ENCODE measurements at regions not wholly inside any gene's neighbourhood (a gene's known extent, or its start where the extent isn't known, plus 50 kb on each side); places are given as distances from the start of the nearest gene placed in this dataset.

GRCh38 chr10:23912884-23913404, 296.0 kb upstream of the KIAA1217 start:
- no peaks in the 10 kb centered on the region for H3F3A ChIP-seq (ENCODE audit: insufficient read depth, low read length, poor library complexity, severe bottlenecking)
- no peaks in the 10 kb centered on the region for H3K9me2 ChIP-seq (ENCODE audit: insufficient read depth, low read length)
- no peak overlapping the region for H3K27ac ChIP-seq (ENCODE audit: low read length)
- no peak overlapping the region for H3K9ac ChIP-seq (ENCODE audit: low read length)
- TF ChIP-seq REST (IDR thresholded peaks at IDR 0.05; ENCODE audit: borderline replicate concordance) (no peak), EP300 (conservative IDR thresholded peaks at IDR 0.05; ENCODE audit: poor library complexity, severe bottlenecking) (peak; percentile 67)
- H3K4me3 ChIP-seq (ENCODE audit: low read length): no peak overlapping the region
- no peaks in the 10 kb centered on the region for H3K9me3 ChIP-seq (ENCODE audit: low read length)
- H3K36me3 ChIP-seq (ENCODE audit: insufficient read depth, low read length): no peaks in the 10 kb centered on the region
- no peaks in the 10 kb centered on the region for H3K27me3 ChIP-seq (ENCODE audit: insufficient read depth, low read depth, low read length)
- no peak overlapping the region for H2AFZ ChIP-seq (ENCODE audit: low read depth, low read length)
- no peaks in the 10 kb centered on the region for H3K79me2 ChIP-seq (replicated peaks; ENCODE audit: insufficient read depth, low read length)
- no peak overlapping the region for H3K4me2 ChIP-seq (ENCODE audit: low read length)
- no peaks in the 10 kb centered on the region for H4K20me1 ChIP-seq (ENCODE audit: insufficient read depth)

GRCh38 chr10:23914641-23915040, 294.3 kb upstream of the KIAA1217 start:
- Histone ChIP-seq H3K9me3 (ENCODE audit: low read length) (no peaks in the 10 kb centered on the region), H3K9me2 (ENCODE audit: insufficient read depth, low read length) (no peaks in the 10 kb centered on the region), H2AFZ (ENCODE audit: low read depth, low read length) (no peak overlapping the region), H3K36me3 (ENCODE audit: insufficient read depth, low read length) (no peaks in the 10 kb centered on the region), H4K20me1 (ENCODE audit: insufficient read depth) (no peaks in the 10 kb centered on the region), H3K79me2 (replicated peaks; ENCODE audit: insufficient read depth, low read length) (no peaks in the 10 kb centered on the region), H3K27me3 (ENCODE audit: insufficient read depth, low read depth, low read length) (no peaks in the 10 kb centered on the region), H3K27ac (ENCODE audit: low read length) (no peak overlapping the region), H3F3A (ENCODE audit: insufficient read depth, low read length, poor library complexity, severe bottlenecking) (no peaks in the 10 kb centered on the region), H3K4me2 (ENCODE audit: low read length) (no peak overlapping the region), H3K9ac (ENCODE audit: low read length) (no peak overlapping the region), H3K4me3 (ENCODE audit: low read length) (no peak overlapping the region)
- no peak for TF ChIP-seq EZH2 (IDR thresholded peaks at IDR 0.05; ENCODE audit: borderline replicate concordance, insufficient read depth, low read length, poor library complexity, severe bottlenecking)
- TF ChIP-seq CTCF (IDR thresholded peaks at IDR 0.05; ENCODE audit: poor library complexity, severe bottlenecking): no peak
- no peak for TF ChIP-seq REST (IDR thresholded peaks at IDR 0.05; ENCODE audit: borderline replicate concordance)
- TF ChIP-seq SMC3 (conservative IDR thresholded peaks at IDR 0.05; ENCODE audit: poor library complexity): no peak
- TF ChIP-seq TAF1 (IDR thresholded peaks at IDR 0.05; ENCODE audit: low read depth): no peak
- no peak for TF ChIP-seq EP300 (conservative IDR thresholded peaks at IDR 0.05; ENCODE audit: poor library complexity, severe bottlenecking)
- no peak for TF ChIP-seq POLR2AphosphoS5 (IDR thresholded peaks at IDR 0.05)
- TF ChIP-seq MXI1 (conservative IDR thresholded peaks at IDR 0.05; ENCODE audit: poor library complexity, severe bottlenecking): no peak
- TF ChIP-seq RAD21 (conservative IDR thresholded peaks at IDR 0.05): no peak

All from neural cell (in vitro differentiated cells).